WTC11 (cell line): ENCODE measurements at regions not wholly inside any gene's neighbourhood (a gene's known extent, or its start where the extent isn't known, plus 50 kb on each side); places are given as distances from the start of the nearest gene placed in this dataset.

ENCODE experiments used
- ATAC-seq: fragments of 200-7000 bp; cut with Tn5 transposase; 2 replicates; pipeline ENCODE4 v1.10.0; 2021; ENCODE audit warnings: mild to moderate bottlenecking, moderate library complexity
- CTCF ChIA-PET: fragments of 300-600 bp; sonication (Branson Sonifier 250); formaldehyde crosslinking; loops from one replicate; lab custom pipeline; 2021; ENCODE audit warnings: antibody characterized with exemption; lab: Charles Lee
- POLR2A ChIA-PET: fragments of 350-600 bp; sonication (Branson Sonifier 250); formaldehyde crosslinking; loops from one replicate; lab custom pipeline; 2021; ENCODE audit warnings: antibody characterized with exemption; lab: Charles Lee
- DNase-seq: peaks from one replicate; pipeline ENCODE4 v3.0.0; 2021; ENCODE audit warnings: low spot score
- H3K27ac Mint-ChIP-seq: 2 replicates; pipeline ENCODE4 v1.8.0; 2021; ENCODE audit warnings: mixed read lengths
- H3K27me3 Mint-ChIP-seq: 2 replicates; pipeline ENCODE4 v1.8.0; 2021; ENCODE audit warnings: low read depth, mild to moderate bottlenecking, moderate library complexity, mixed read lengths
- H3K36me3 Mint-ChIP-seq: 2 replicates; pipeline ENCODE4 v1.8.0; 2021; ENCODE audit warnings: mixed read lengths
- H3K4me1 Mint-ChIP-seq: 2 replicates; pipeline ENCODE4 v1.8.0; 2022; ENCODE audit warnings: mixed read lengths
- H3K4me3 Mint-ChIP-seq: 2 replicates; pipeline ENCODE4 v1.8.0; 2021; ENCODE audit warnings: mild to moderate bottlenecking, moderate library complexity, mixed read lengths
- H3K9me3 Mint-ChIP-seq: 2 replicates; pipeline ENCODE4 v1.8.0; 2021; ENCODE audit warnings: mixed read lengths
- AFF4 ChIP-seq: sonication (generic); formaldehyde crosslinking; IDR thresholded peaks from 2 replicates; pipeline ENCODE4 v1.8.1; 2023; ENCODE audit warnings: mild to moderate bottlenecking, missing genetic modification reagents, borderline replicate concordance
- AR ChIP-seq: fragments of 250-450 bp; sonication (Bioruptor Pico); IDR thresholded peaks from 2 replicates; pipeline ENCODE4 v1.9.0; 2021; ENCODE audit warnings: mild to moderate bottlenecking
- CREB1 ChIP-seq: sonication (generic); formaldehyde crosslinking; IDR thresholded peaks from 2 replicates; pipeline ENCODE4 v1.8.0; 2023; ENCODE audit warnings: mild to moderate bottlenecking, missing genetic modification reagents
- ELF4 ChIP-seq: sonication (generic); formaldehyde crosslinking; IDR thresholded peaks from 2 replicates; pipeline ENCODE4 v1.8.1; 2022; ENCODE audit warnings: low read depth, mild to moderate bottlenecking, moderate library complexity, missing genetic modification reagents
- ESRRA ChIP-seq: sonication (generic); formaldehyde crosslinking; IDR thresholded peaks from 2 replicates; pipeline ENCODE4 v1.8.1; 2022; ENCODE audit warnings: mild to moderate bottlenecking, missing genetic modification reagents, borderline replicate concordance
- ETV6 ChIP-seq: sonication (generic); formaldehyde crosslinking; IDR thresholded peaks from 2 replicates; pipeline ENCODE4 v1.8.1; 2022; ENCODE audit warnings: mild to moderate bottlenecking, missing genetic modification reagents
- HMGXB4 ChIP-seq: sonication (generic); formaldehyde crosslinking; IDR thresholded peaks from 2 replicates; pipeline ENCODE4 v1.8.1; 2023; ENCODE audit warnings: mild to moderate bottlenecking, moderate library complexity, missing genetic modification reagents
- KAT7 ChIP-seq: sonication (generic); formaldehyde crosslinking; IDR thresholded peaks from 2 replicates; pipeline ENCODE4 v1.8.1; 2023; ENCODE audit warnings: missing genetic modification reagents, mild to moderate bottlenecking, borderline replicate concordance
- MXD4 ChIP-seq: fragments of 250-450 bp; sonication (Bioruptor Pico); IDR thresholded peaks from 2 replicates; pipeline ENCODE4 v1.8.0; 2021; ENCODE audit warnings: mild to moderate bottlenecking, moderate library complexity, borderline replicate concordance
- OVOL2 ChIP-seq: fragments of 250-450 bp; sonication (Bioruptor Pico); IDR thresholded peaks from 2 replicates; pipeline ENCODE4 v1.9.0; 2021; ENCODE audit warnings: mild to moderate bottlenecking, borderline replicate concordance
- PREB ChIP-seq: sonication (generic); formaldehyde crosslinking; IDR thresholded peaks from 2 replicates; pipeline ENCODE4 v1.8.1; 2022; ENCODE audit warnings: mild to moderate bottlenecking, missing genetic modification reagents, moderate library complexity, borderline replicate concordance
- SMAD4 ChIP-seq: sonication (generic); formaldehyde crosslinking; IDR thresholded peaks from 2 replicates; pipeline ENCODE4 v1.8.0; 2022; ENCODE audit warnings: mild to moderate bottlenecking, missing genetic modification reagents
- STAT6 ChIP-seq: sonication (generic); formaldehyde crosslinking; conservative IDR thresholded peaks from 2 replicates; pipeline ENCODE4 v1.8.1; 2023; ENCODE audit warnings: mild to moderate bottlenecking, low read depth, missing genetic modification reagents, moderate library complexity
- ZNF317 ChIP-seq: sonication (generic); formaldehyde crosslinking; IDR thresholded peaks from 2 replicates; pipeline ENCODE4 v1.8.1; 2023; ENCODE audit warnings: low read depth, mild to moderate bottlenecking, moderate library complexity, missing genetic modification reagents, borderline replicate concordance
- ZNF423 ChIP-seq: fragments of 250-450 bp; sonication (Bioruptor Pico); IDR thresholded peaks from 2 replicates; pipeline ENCODE4 v2.1.2; 2022; ENCODE audit warnings: mild to moderate bottlenecking, moderate library complexity
- ZNF671 ChIP-seq: fragments of 250-450 bp; sonication (Bioruptor Pico); IDR thresholded peaks from 2 replicates; pipeline ENCODE4 v1.8.0; 2021; ENCODE audit warnings: mild to moderate bottlenecking

- H3K27me3 Mint-ChIP-seq = no peaks in the 10 kb centered on the region
- no peaks in the 10 kb centered on the region for H3K9me3 Mint-ChIP-seq
- no peak for ATAC-seq
These were observed 198.9 kb downstream of the FBXO8 start for GRCh38 chr4:174084542-174084941.

GRCh38 chr4:174080361-174080760, 203.1 kb downstream of the FBXO8 start:
- DNase-seq (no peak), ATAC-seq (no peak)
- Mint-ChIP-seq H3K27me3 (no peaks in the 10 kb centered on the region), H3K27ac (no peak overlapping the region), H3K4me1 (no peaks in the 10 kb centered on the region), H3K36me3 (no peaks in the 10 kb centered on the region), H3K4me3 (no peak overlapping the region), H3K9me3 (no peaks in the 10 kb centered on the region)
- CTCF ChIA-PET = no interaction called here
- POLR2A ChIA-PET = no interaction called here
- no peak for TF ChIP-seq ZNF317 (CRISPR knock-in tag)
- no peak for TF ChIP-seq SMAD4 (CRISPR knock-in tag)
- no peak for TF ChIP-seq PREB (CRISPR knock-in tag)
- TF ChIP-seq ZNF423 = no peak
- TF ChIP-seq ZNF671 = no peak
- no peak for TF ChIP-seq AR (CRISPR knock-in tag)
- no peak for TF ChIP-seq CREB1 (CRISPR knock-in tag)
- no peak for TF ChIP-seq ETV6 (CRISPR knock-in tag)

More at GRCh38 chr4:174084542-174084941, 198.9 kb downstream of the FBXO8 start:
- Mint-ChIP-seq H3K4me1 (no peaks in the 10 kb centered on the region), H3K36me3 (no peaks in the 10 kb centered on the region), H3K27ac (no peak overlapping the region), H3K4me3 (no peak overlapping the region)
- DNase-seq = no peak
- POLR2A ChIA-PET = no interaction called here
- CTCF ChIA-PET = no interaction called here
- TF ChIP-seq AFF4 (CRISPR knock-in tag) (no peak), ELF4 (CRISPR knock-in tag) (no peak), OVOL2 (CRISPR knock-in tag) (no peak), ESRRA (no peak), ETV6 (CRISPR knock-in tag) (no peak), MXD4 (CRISPR knock-in tag) (no peak), KAT7 (no peak), STAT6 (no peak), HMGXB4 (CRISPR knock-in tag) (no peak)
- TF ChIP-seq, all 79 proteins: peak for 0
